Upper lobe of right lung (tissue), 1 donor: ENCODE measurements at regions not wholly inside any gene's neighbourhood (a gene's known extent, or its start where the extent isn't known, plus 50 kb on each side); places are given as distances from the start of the nearest gene placed in this dataset.

Source experiments
- ATAC-seq: fragments of 200-7000 bp; cut with Tn5 transposase; one replicate; pipeline ENCODE4 v1.9.1; 2020; ENCODE audit warnings: mild to moderate bottlenecking, moderate library complexity
- DNase-seq: peaks from one replicate; pipeline ENCODE4 v3.0.0-alpha.2; 2020
- H3K27ac ChIP-seq: fragments of 200-600 bp; one replicate; pipeline ENCODE4 v1.8.0; 2022
- H3K27me3 ChIP-seq: fragments of 200-600 bp; one replicate; pipeline ENCODE4 v1.8.0; 2022; ENCODE audit warnings: mild to moderate bottlenecking
- H3K36me3 ChIP-seq: fragments of 200-600 bp; one replicate; pipeline ENCODE4 v1.8.0; 2022
- H3K4me1 ChIP-seq: fragments of 200-600 bp; one replicate; pipeline ENCODE4 v1.8.0; 2022
- H3K4me3 ChIP-seq: fragments of 200-600 bp; one replicate; pipeline ENCODE4 v1.8.0; 2022; ENCODE audit warnings: mild to moderate bottlenecking
- H3K9me3 ChIP-seq: fragments of 200-600 bp; one replicate; pipeline ENCODE4 v1.8.0; 2022
- intact Hi-C: fragments of 100-400 bp; cut with DNase I; formaldehyde crosslinking; loops from one replicate; pipeline ENCODE4 v1.11.0; 2022
- TF ChIP-seq, protein P1 (sequence below): fragments of 200-600 bp; IDR thresholded peaks from one replicate; pipeline ENCODE4 v1.8.0; 2022; ENCODE audit warnings: antibody characterized with exemption
- donor health status: DM: no; HTN: yes; CAD: no; lungs with severe emphysema.

GRCh38 chr2:21646345-21646744 is 522.6 kb downstream of the TDRD15 start:
- no peaks in the 10 kb centered on the region for H3K27me3 ChIP-seq

DNA sequence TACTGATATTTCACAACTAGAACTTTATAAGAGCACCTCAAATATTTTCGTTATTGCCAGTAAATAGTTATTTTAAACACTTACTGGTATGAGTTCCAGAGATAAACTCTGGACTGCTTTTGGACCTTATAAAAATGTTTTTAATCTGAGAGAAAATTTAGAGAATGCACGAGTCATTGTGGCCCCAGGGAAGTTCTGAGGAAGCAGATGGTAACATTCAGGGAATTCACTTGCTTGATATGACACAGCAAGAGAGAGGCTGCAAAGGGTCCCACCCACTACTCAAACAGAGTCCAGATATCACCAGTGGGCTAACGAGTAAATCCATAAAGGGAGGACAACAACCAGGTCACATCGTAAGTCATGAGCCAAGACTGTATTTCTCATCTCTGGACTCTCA is 526.8 kb downstream of the TDRD15 start:
- no peak overlapping the region for H3K4me3 ChIP-seq
- H3K9me3 ChIP-seq, result no peaks in the 10 kb centered on the region
- intact Hi-C loops, result no loop called here
- ATAC-seq (no peak), DNase-seq (no peak)
- TF ChIP-seq, protein P1, sequence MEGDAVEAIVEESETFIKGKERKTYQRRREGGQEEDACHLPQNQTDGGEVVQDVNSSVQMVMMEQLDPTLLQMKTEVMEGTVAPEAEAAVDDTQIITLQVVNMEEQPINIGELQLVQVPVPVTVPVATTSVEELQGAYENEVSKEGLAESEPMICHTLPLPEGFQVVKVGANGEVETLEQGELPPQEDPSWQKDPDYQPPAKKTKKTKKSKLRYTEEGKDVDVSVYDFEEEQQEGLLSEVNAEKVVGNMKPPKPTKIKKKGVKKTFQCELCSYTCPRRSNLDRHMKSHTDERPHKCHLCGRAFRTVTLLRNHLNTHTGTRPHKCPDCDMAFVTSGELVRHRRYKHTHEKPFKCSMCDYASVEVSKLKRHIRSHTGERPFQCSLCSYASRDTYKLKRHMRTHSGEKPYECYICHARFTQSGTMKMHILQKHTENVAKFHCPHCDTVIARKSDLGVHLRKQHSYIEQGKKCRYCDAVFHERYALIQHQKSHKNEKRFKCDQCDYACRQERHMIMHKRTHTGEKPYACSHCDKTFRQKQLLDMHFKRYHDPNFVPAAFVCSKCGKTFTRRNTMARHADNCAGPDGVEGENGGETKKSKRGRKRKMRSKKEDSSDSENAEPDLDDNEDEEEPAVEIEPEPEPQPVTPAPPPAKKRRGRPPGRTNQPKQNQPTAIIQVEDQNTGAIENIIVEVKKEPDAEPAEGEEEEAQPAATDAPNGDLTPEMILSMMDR, result no peak
- no peaks in the 10 kb centered on the region for H3K27me3 ChIP-seq
- H3K36me3 ChIP-seq, result no peaks in the 10 kb centered on the region
- H3K4me1 ChIP-seq, result no peaks in the 10 kb centered on the region
- no peak overlapping the region for H3K27ac ChIP-seq

More at GRCh38 chr2:21646345-21646744, 522.6 kb downstream of the TDRD15 start:
- Histone ChIP-seq H3K36me3 (no peaks in the 10 kb centered on the region), H3K4me1 (no peaks in the 10 kb centered on the region), H3K27ac (no peak overlapping the region), H3K4me3 (no peak overlapping the region), H3K9me3 (no peaks in the 10 kb centered on the region)
- TF ChIP-seq, protein P1, result no peak
- ATAC-seq (no peak), DNase-seq (no peak)
- intact Hi-C loops, result no loop called here

DNA sequence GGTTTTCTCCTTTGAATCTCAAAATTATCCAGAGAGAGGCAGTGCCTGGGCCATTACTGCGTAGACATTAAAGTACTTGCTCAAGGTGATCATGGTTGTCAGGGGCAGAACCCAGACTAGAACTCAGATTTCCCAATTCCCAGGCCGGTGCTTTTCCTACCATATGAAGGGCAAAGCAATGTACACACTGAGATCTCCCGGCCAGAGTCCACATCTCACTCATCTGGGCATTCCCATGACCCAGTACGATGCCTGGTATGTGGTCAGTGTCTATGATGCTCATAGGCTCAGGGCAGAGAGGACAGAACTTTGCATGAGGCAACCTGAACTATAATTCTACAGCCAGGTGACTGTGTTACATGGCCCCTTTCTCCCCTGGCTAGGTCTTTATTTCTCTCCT is 531.4 kb downstream of the TDRD15 start:
- Histone ChIP-seq H3K9me3 (no peaks in the 10 kb centered on the region), H3K4me3 (no peak overlapping the region), H3K36me3 (no peaks in the 10 kb centered on the region), H3K27me3 (no peaks in the 10 kb centered on the region), H3K4me1 (no peaks in the 10 kb centered on the region), H3K27ac (no peak overlapping the region)
- TF ChIP-seq, protein P1, result no peak
- ATAC-seq (no peak), DNase-seq (no peak)
- intact Hi-C loops, result no loop called here

GRCh38 chr2:21656330-21657075 is 532.7 kb downstream of the TDRD15 start:
- ATAC-seq, result no peak
- no peak for DNase-seq
- TF ChIP-seq, protein P1, result no peak
- no peaks in the 10 kb centered on the region for H3K4me1 ChIP-seq
- H3K9me3 ChIP-seq, result no peaks in the 10 kb centered on the region
- H3K27me3 ChIP-seq, result no peaks in the 10 kb centered on the region
- intact Hi-C loops, result no loop called here
- no peak overlapping the region for H3K27ac ChIP-seq
- H3K4me3 ChIP-seq, result no peak overlapping the region
- no peaks in the 10 kb centered on the region for H3K36me3 ChIP-seq

GRCh38 chr2:21657445-21657844 is 533.7 kb downstream of the TDRD15 start:
- no peak overlapping the region for H3K4me3 ChIP-seq
- intact Hi-C loops, result no loop called here
- no peaks in the 10 kb centered on the region for H3K27me3 ChIP-seq
- no peaks in the 10 kb centered on the region for H3K36me3 ChIP-seq
- no peaks in the 10 kb centered on the region for H3K9me3 ChIP-seq
- no peak for ATAC-seq
- TF ChIP-seq, protein P1, result no peak
- H3K27ac ChIP-seq, result no peak overlapping the region
- no peak for DNase-seq
- H3K4me1 ChIP-seq, result no peaks in the 10 kb centered on the region
